OCI-LY7 (cell line): ENCODE measurements at regions not wholly inside any gene's neighbourhood (a gene's known extent, or its start where the extent isn't known, plus 50 kb on each side); places are given as distances from the start of the nearest gene placed in this dataset.
"Not testable (repeated sequence)": the region's sequence is repeated elsewhere in the genome, so short reads cannot be mapped to it uniquely, and the experiment has no call there.

Experiments
- EZH2phosphoT487 ChIP-seq: fragments of 200-600 bp; sonication (generic); IDR thresholded peaks from 2 replicates; pipeline ENCODE4 v1.6.1; 2018; ENCODE audit warnings: low read depth, borderline replicate concordance, mild to moderate bottlenecking, mixed run types, antibody characterized with exemption, low read length, moderate library complexity, mixed read lengths
- TF ChIP-seq, protein P1 (sequence below): fragments of 200-600 bp; sonication (generic); conservative IDR thresholded peaks from 2 replicates; pipeline ENCODE4 v1.5.1; 2014; ENCODE audit warnings: mild to moderate bottlenecking, antibody characterized with exemption, low read length, moderate library complexity, mixed read lengths

GRCh38 chr21:6156712-6157389, 4364.5 kb upstream of the TPTE start:
- TF ChIP-seq, protein P1, sequence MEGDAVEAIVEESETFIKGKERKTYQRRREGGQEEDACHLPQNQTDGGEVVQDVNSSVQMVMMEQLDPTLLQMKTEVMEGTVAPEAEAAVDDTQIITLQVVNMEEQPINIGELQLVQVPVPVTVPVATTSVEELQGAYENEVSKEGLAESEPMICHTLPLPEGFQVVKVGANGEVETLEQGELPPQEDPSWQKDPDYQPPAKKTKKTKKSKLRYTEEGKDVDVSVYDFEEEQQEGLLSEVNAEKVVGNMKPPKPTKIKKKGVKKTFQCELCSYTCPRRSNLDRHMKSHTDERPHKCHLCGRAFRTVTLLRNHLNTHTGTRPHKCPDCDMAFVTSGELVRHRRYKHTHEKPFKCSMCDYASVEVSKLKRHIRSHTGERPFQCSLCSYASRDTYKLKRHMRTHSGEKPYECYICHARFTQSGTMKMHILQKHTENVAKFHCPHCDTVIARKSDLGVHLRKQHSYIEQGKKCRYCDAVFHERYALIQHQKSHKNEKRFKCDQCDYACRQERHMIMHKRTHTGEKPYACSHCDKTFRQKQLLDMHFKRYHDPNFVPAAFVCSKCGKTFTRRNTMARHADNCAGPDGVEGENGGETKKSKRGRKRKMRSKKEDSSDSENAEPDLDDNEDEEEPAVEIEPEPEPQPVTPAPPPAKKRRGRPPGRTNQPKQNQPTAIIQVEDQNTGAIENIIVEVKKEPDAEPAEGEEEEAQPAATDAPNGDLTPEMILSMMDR = not testable (repeated sequence)
- TF ChIP-seq EZH2phosphoT487 = not testable (repeated sequence)
